ENCODE measurements at regions not wholly inside any gene's neighbourhood (a gene's known extent, or its start where the extent isn't known, plus 50 kb on each side); places are given as distances from the start of the nearest gene placed in this dataset.

DNA sequence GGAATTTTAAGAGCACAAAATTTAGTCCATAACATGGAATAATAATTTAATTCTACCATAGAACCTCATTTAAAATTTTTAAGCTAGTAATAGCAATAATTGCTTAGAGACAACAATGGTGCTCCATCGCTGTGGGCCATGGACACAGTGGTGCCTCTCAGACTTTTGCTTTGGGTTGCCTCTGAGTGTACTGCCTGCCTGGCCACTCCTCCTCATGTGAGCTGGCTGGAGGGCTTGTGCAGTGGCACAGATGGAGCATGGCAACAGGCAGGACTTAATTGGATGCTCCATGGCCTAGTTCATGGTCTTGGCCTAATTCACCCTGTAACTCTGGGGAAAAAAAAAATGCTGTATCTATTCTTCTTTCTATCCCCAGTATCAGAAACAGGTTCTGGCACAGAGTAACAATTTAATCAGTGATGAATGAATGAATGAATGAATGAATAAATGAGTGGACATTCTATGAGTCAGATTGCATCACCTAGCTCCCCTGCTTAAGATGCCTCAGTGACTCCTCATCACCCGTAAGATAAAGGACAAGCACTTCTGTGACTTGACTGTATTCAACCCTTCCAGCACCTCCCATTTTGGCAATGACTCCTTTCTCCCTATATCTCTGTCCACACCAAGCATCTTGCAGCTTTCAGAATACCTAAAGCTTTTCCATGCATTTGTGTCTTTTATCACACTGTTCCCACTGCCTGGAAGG lies 211.8 kb upstream of the SLC14A2 start:
- H3K36me3 Mint-ChIP-seq (ENCODE audit: low read depth), result no peaks in the 10 kb centered on the region
- DNase-seq (no peak), ATAC-seq (ENCODE audit: low read depth) (no peak)
- intact Hi-C loops (cut with micrococcal nuclease), result no loop called here
- CTCF ChIA-PET, result no interaction called here
- H3K4me3 Mint-ChIP-seq, result no peak overlapping the region
- no peaks in the 10 kb centered on the region for H3K9me3 Mint-ChIP-seq
- TF ChIP-seq, protein P1, sequence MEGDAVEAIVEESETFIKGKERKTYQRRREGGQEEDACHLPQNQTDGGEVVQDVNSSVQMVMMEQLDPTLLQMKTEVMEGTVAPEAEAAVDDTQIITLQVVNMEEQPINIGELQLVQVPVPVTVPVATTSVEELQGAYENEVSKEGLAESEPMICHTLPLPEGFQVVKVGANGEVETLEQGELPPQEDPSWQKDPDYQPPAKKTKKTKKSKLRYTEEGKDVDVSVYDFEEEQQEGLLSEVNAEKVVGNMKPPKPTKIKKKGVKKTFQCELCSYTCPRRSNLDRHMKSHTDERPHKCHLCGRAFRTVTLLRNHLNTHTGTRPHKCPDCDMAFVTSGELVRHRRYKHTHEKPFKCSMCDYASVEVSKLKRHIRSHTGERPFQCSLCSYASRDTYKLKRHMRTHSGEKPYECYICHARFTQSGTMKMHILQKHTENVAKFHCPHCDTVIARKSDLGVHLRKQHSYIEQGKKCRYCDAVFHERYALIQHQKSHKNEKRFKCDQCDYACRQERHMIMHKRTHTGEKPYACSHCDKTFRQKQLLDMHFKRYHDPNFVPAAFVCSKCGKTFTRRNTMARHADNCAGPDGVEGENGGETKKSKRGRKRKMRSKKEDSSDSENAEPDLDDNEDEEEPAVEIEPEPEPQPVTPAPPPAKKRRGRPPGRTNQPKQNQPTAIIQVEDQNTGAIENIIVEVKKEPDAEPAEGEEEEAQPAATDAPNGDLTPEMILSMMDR (IDR thresholded peaks at IDR 0.05), result no peak
- H3K4me1 Mint-ChIP-seq, result no peaks in the 10 kb centered on the region
- H3K27ac Mint-ChIP-seq, result no peak overlapping the region
- POLR2A ChIA-PET, result no interaction called here
- H3K27me3 Mint-ChIP-seq, result peaks cover 5% of the 10 kb centered on the region

DNA sequence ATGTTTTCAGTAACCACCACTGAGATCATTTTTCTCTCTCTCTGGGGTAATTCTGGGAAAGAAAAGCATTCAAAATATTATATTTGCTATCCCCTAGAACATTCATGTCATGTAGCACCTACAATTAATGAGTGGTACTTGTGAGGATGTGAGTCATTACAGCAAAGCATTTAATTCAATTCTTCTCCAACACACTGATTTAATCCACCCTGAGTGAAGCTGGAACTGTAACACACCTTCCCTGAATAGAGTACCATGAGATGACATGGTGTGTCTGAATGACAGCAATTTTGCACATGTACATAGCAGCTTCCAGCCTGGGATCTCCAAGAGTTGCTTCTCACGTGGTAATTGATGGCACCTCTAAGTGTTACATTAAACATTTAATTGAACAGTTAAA lies 207.1 kb upstream of the SLC14A2 start:
- TF ChIP-seq, protein P1 (IDR thresholded peaks at IDR 0.05), result no peak
- Mint-ChIP-seq H3K27me3 (no peaks in the 10 kb centered on the region), H3K4me1 (no peaks in the 10 kb centered on the region), H3K4me3 (no peak overlapping the region), H3K36me3 (ENCODE audit: low read depth) (no peaks in the 10 kb centered on the region), H3K27ac (no peak overlapping the region), H3K9me3 (no peaks in the 10 kb centered on the region)
- ChIA-PET CTCF (no interaction called here), POLR2A (no interaction called here)
- DNase-seq (no peak), ATAC-seq (ENCODE audit: low read depth) (no peak)
- intact Hi-C loops (cut with micrococcal nuclease), result no loop called here

DNA sequence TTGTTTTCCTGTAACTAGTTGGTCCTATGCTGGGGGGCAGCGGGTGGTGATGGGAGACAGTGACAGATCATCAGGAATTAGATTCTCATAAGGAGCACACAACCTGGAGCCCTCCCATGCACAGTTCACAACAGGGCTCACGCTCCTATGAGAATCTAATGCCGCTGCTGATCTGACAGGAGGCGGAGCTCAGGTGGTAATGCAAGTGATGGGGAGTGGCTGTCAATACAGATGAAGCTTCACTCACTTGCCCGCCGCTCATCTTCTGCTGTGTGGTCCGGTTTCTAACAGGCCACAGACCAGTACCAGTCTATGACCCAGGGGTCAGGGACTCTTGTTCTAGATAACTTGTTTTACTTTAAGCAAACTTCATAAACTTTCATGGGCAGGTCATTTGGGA lies 205.3 kb upstream of the SLC14A2 start:
- ATAC-seq (ENCODE audit: low read depth), result no peak
- H3K4me3 Mint-ChIP-seq, result no peak overlapping the region
- intact Hi-C loops (cut with micrococcal nuclease), result no loop called here
- no peaks in the 10 kb centered on the region for H3K36me3 Mint-ChIP-seq (ENCODE audit: low read depth)
- no peaks in the 10 kb centered on the region for H3K9me3 Mint-ChIP-seq
- ChIA-PET CTCF (no interaction called here), POLR2A (no interaction called here)
- no peaks in the 10 kb centered on the region for H3K4me1 Mint-ChIP-seq
- no peak overlapping the region for H3K27ac Mint-ChIP-seq
- TF ChIP-seq, protein P1 (IDR thresholded peaks at IDR 0.05), result no peak
- peaks cover 4% of the 10 kb centered on the region for H3K27me3 Mint-ChIP-seq
- no peak for DNase-seq

DNA sequence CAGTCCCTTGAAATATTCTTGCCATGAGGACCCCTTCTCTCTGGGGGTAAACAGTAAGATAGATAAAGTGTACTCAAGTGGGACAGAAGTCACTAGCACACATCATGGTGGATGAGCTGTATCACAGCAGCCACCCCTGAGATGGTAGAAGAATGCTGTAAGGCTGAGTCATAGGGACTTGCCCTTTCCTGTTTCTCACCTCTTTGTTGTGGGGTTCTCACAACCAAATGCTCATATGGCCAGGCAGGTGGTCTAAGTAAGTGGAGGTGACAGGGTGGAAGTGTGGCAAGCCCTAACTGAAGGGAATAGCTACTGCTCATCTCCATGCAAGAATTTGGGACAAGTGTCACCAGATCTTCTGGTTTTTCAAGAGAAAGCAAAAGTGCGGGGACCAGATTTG lies 202.7 kb upstream of the SLC14A2 start:
- Mint-ChIP-seq H3K36me3 (ENCODE audit: low read depth) (no peaks in the 10 kb centered on the region), H3K9me3 (no peaks in the 10 kb centered on the region), H3K27me3 (peaks cover 4% of the 10 kb centered on the region), H3K4me3 (no peak overlapping the region), H3K27ac (no peak overlapping the region), H3K4me1 (no peaks in the 10 kb centered on the region)
- TF ChIP-seq, protein P1 (IDR thresholded peaks at IDR 0.05), result no peak
- ATAC-seq (ENCODE audit: low read depth) (no peak), DNase-seq (no peak)
- ChIA-PET POLR2A (no interaction called here), CTCF (no interaction called here)
- intact Hi-C loops (cut with micrococcal nuclease), result no loop called here

DNA sequence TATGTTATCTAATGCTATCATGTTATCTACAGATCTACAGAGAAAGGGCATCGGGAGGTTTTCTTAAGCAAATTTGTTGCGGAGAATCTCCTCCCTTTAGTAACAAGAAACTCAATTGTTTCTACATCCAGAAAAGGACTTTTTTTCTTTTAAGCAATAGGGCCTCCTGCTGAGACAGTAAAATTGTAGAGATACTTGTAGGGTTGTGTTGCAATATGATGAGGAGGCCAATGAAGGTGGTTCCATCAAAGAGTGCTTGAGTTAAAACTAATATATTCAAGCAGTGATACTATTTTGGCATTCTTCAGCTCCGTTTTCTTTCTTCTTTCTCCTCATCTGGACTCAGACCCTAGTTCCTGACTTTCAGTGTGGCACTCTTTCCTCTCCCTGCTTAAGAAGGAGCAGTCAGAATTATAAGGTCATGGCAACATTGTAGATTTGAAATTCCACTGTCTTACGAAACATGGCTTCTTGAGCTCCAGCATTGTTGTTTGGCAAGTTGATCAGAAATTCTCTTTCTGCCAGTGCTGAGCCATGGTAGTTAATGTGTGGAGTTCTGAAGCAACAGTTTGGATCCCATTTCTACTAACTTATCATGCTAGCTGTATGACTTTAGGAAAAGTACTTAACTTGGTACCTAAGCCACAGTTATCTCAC lies 202.0 kb upstream of the SLC14A2 start:
- ATAC-seq (ENCODE audit: low read depth) (no peak), DNase-seq (no peak)
- Mint-ChIP-seq H3K9me3 (no peaks in the 10 kb centered on the region), H3K27me3 (peaks cover 4% of the 10 kb centered on the region), H3K4me1 (no peaks in the 10 kb centered on the region), H3K27ac (no peak overlapping the region), H3K4me3 (no peak overlapping the region), H3K36me3 (ENCODE audit: low read depth) (no peaks in the 10 kb centered on the region)
- TF ChIP-seq, protein P1 (IDR thresholded peaks at IDR 0.05), result no peak
- CTCF ChIA-PET, result no interaction called here
- POLR2A ChIA-PET, result no interaction called here
- intact Hi-C loops (cut with micrococcal nuclease), result no loop called here
